NCI-H2029 (cell line): ENCODE measurements at regions not wholly inside any gene's neighbourhood (a gene's known extent, or its start where the extent isn't known, plus 50 kb on each side); places are given as distances from the start of the nearest gene placed in this dataset.
"Not testable (repeated sequence)": the region's sequence is repeated elsewhere in the genome, so short reads cannot be mapped to it uniquely, and the experiment has no call there.

Source experiments
- DNase-seq: peaks from one replicate; lab custom pipeline; 2025; lab: John Stamatoyannopoulos, UW

DNA sequence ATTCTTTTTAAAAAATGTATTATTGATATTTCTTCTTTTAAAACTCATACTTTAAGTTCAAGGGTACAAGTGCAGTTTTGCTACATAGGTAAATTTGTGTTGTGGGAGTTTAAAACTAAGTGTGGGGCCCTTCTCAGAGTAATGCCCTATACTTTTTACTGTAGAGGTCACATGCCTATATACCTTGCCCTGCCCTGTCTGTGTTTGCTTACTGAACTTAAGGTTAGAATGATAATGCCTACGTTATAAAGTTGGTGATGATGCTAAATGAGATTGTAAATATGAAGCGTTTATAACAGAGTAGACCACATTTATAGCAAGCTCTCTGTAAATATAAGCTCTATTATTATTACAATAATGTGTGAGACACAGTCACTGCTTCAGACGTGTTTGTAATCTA lies 261.9 kb downstream of the RASSF9 start:
- no peak for DNase-seq

DNA sequence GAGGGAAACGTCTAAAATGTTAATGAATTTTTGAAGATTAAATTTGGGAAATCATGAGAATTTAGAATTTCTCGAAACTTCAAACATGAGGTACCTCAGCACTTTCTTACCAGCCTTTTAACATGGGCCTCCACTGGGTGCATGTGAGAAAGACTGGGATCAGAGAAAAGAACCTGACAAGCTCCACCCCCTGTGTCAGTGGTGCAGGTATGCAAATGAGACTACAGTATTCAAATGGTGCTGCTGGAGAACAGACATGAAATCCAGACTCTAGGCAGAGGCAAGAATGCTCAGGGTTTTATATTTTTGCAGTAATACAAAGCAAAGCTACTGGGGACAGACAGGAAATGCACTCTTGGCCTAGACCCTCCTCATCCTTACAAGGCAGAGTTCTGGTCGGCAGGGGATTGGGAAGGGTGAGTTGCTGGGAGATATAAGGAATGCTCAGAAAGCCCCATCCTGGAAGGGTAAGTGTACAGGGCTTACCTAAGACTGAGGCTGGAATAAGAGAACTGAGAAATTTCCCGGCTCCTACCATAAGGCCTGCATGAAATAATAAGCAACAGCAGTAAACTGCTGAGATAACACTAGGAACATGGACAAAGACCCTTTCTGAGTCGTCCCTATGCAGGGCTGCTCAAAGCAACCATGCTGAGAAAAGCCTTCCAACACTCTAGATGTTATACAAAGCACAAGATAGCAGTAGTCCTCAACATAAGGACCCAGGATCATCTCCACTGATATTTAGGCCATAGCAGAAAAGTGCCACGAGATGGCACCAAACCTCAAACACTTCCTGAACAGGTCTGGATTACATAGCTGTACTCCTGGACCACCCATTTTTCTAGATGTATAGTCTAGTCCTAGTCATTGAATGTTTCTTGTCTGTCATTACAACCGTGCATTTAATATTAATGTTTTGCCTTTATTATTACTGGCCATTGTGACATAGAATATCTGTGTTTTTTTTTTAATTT lies 260.8 kb downstream of the RASSF9 start:
- peak; percentile 9 for DNase-seq

DNA sequence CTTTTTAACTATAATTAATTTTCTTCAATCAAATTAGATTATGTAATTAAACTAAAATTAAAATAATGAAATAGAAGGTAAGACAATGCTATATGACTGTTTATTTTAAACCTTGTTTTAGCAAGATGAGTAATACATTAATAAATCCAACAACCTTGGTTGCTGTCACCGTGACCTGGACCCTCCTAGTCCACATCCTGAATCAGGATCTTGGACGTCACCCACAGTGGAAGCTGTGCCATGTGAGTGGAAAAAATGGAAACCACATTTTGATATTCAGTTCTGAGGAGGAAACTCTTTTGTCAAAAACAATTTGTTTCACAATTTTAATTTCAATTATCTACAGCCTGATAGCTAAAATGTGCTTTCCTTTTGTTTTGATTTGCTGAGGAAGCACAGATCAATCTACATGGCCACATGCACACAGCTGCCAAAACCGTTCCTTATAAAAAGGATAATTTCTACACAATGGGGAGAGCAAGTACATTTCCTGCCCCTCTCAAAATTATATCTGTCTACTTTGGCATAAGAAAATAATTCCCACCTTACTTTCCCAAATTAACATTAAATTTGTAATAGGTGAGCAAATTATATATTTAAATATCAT lies 255.5 kb downstream of the RASSF9 start:
- no peak for DNase-seq

- DNase-seq: no peak
Measured at GRCh38 chr12:85587158-85587557, 249.1 kb downstream of the RASSF9 start.

GRCh38 chr12:85588221-85588620 lies 248.0 kb downstream of the RASSF9 start:
- DNase-seq: peak; percentile 3

DNA sequence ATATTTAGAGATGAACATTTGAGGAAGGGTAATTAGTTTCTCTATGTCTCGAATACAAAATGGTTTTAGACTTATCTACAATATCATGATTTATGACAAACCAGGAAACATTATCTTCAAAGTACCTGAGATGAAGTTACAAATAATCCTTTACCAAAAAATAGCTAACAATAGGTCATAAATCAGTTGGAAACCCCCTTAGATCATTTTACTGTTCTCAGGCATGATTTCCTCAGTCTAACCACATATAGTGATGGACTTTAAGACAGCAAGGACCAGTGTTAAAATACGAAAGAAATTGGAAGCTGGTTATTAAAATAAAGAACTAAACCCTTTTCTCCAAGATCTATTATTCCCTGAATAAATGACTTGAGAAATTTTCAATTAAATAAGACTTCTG lies 235.4 kb downstream of the RASSF9 start:
- DNase-seq: no peak

- DNase-seq: no peak
Measured at GRCh38 chr12:85603556-85603955, 232.7 kb downstream of the RASSF9 start.

DNA sequence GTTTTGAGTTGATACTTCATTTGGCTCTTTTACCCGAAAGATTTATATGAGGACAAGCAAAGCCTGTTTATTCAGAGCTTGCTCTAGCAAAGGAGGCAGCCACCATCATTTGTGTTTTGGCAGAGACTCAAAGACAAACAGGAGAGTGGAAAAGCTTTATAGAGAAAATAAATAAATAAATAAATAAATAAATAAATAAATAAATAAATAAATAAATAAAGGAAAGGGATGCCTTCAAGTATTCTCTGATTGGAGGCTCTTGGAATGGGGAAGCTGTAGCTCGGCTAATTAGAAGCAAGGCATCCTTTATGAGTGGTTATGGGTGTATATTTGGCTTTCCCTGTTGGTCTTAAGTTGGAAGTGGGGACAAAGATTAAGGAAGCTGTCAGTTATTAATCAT lies 229.8 kb downstream of the RASSF9 start:
- DNase-seq: no peak

GRCh38 chr12:85609778-85610177 lies 226.4 kb downstream of the RASSF9 start:
- DNase-seq: no peak

- DNase-seq: no peak
Measured at GRCh38 chr12:85610194-85610593, 226.0 kb downstream of the RASSF9 start.

GRCh38 chr12:85616201-85616600 lies 220.0 kb downstream of the RASSF9 start:
- no peak for DNase-seq

DNA sequence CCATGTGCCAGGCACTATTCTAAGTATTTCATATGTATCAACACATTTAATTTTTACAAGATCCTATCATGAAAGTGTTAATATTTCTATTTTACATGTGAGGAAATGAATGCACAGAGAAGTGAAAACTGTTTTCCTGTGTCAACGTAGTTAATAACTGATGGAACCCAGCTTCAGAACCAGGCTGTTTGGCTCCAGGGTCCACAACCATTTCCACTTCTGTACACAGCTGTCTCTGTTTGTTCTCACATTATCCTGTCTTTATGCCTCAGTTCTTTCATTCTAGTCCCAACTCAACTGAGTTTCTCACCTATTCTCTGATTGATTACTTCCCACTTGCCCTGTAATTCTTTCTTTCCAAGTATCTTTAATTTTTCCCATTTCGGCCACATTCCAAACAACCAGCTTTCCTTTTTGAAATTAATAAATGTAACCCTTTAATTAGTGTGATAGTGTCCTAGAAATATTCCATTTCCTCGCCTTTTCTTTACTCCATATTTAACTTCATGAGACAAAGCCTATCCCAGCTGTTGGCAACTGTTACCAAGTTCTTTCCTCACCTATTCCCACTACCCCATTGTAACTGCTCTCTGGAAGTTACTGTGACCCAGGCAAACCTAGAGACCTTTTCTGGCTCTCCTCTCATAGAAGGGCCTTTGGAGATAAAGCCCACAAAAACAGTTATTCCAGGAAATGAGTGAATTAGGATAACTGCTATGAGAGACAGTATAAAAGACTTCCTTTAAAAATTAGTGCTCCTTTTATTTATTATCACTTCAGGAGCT lies 218.7 kb downstream of the RASSF9 start:
- no peak for DNase-seq

DNA sequence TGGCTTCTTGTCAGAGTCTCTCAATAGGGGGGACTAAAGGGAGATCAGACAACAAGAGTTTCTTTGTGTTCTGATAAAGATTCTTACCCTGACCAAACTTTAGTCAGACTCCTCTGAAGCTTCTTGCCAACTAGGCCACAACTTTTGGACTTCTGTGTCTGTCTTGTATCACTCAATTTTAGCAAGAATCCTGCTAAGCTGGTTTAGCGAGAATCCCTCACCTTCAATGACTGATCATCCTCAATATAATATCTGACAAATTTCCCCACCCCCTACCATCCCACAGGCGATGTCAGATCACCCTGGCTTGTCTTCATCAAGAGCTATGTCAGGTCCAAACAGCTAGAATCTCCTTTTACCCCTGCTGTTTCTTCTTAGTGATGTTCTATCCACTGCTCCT lies 215.2 kb downstream of the RASSF9 start:
- DNase-seq: no peak

DNA sequence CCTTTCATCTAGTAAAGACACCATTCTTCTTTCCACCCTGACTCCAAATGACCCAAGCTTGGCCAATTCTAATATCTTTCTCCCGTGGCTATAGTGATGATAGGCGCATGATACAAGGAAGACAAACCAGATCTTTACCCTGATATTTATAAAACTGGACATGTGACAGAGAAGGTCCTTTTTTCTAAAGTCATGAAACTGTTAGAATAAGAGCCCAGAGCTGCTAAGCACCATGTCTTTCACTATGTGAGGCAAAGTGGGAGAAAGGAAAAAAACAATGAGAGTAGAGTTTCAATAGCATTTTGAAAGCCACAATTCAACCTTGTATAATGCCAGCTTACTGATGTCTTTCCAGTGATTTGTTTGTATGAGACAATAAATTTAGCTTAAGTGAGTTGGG lies 212.4 kb downstream of the RASSF9 start:
- DNase-seq: no peak

DNA sequence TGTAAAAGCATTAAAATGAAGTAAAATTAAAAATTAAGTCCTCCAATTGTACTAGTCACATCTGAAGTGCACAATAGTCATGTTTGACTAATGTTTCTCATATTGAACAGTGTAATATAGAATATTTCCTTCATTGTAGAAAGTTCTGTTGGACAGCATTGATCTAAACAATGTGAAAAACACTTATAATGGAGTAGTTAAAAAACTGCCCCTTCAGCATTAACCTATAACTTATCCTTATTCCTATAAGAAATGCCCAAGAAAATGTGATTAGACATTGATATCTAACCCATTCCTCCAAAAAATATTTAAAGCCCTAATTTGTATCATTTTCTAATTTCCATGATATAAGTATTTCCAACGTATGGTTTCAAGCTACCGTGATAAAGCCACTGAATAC lies 210.7 kb downstream of the RASSF9 start:
- DNase-seq: no peak

GRCh38 chr12:85626001-85626783 lies 210.0 kb downstream of the RASSF9 start:
- DNase-seq: no peak

DNA sequence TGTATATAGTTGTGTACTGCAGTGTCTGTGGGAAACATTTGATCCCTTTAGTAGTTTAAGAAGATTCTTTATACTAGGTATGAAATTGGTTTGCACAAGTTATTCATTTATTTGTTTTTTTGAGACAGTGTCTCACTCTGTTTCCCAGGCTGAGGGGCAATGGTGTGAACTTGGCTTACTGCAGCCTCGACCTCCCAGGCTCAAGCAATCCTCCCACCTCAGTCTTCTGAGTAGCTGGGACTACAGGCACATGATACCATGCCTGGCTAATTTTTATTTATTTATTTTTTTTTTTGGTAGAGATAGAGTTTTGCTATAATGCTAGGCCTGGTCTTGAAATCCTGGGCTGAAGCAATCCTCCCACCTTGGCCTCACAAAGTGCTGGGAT lies 209.4 kb downstream of the RASSF9 start:
- DNase-seq: no peak

GRCh38 chr12:85627584-85627983 lies 208.6 kb downstream of the RASSF9 start:
- no peak for DNase-seq

- not testable (repeated sequence) for DNase-seq
Measured at GRCh38 chr12:85628562-85628961, 207.6 kb downstream of the RASSF9 start.

DNA sequence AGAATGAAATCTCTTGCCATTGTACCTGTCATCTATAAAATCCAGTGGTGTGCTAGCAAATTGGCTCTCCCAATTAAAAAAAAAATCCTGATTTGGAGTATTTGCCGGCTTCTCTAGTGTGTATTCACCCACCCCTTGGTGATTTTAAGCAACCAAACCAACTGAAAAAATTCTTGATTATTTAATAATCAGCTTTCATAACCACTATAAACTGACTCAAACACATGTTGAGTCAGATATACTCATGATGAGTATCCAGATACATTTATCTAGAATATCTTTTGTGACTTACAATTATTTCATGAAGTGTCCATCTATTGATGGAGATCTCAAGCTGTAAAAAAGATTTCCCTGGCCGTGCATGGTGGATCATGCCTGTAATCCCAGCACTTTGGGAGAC lies 205.4 kb downstream of the RASSF9 start:
- DNase-seq: no peak

DNA sequence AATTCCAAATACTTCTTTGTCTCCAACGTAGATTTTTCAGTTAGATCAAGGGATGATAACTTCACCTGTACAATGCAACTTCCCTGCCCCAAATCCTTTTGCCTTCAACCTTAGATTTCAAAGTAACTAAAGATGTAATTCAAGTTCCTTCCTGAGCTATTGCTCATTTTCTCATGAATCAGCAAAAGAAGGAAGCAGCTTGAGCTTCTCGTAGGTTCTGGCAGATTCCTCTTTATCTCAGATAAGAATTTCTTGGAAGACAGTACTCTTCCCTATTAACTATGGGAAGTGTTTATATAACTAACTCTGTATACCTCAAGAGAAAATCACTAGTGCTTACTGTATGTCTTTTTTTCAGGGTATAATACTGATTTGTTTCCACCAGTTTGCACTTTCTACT lies 203.8 kb downstream of the RASSF9 start:
- no peak for DNase-seq

DNA sequence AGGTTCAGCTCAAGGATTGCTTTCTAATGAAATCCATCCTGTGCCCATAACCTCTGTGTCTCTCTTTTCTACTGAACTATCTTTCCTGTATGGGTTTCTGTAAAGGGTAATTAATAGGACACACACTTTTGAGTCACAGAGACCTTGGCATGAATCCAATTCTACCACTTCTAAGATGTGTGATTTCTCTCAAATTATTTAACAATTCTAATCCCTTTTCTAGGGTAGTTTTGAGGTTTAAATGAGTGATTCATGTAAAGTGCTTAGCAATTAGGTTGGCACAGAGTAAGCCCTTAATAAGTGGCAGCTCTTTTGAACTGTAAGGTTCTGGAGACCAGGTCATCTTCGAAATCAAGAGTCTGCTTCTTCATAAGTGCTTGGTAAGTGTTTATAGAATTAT lies 202.7 kb downstream of the RASSF9 start:
- no peak for DNase-seq
